Forelimb muscle (tissue), 1 donor: ENCODE measurements at regions not wholly inside any gene's neighbourhood (a gene's known extent, or its start where the extent isn't known, plus 50 kb on each side); places are given as distances from the start of the nearest gene placed in this dataset.
"Not testable (repeated sequence)": the region's sequence is repeated elsewhere in the genome, so short reads cannot be mapped to it uniquely, and the experiment has no call there.

Source experiments
- DNase-seq: peaks from one replicate; pipeline ENCODE4 v3.0.0-alpha.2; 2013; ENCODE audit warnings: low read depth

DNA sequence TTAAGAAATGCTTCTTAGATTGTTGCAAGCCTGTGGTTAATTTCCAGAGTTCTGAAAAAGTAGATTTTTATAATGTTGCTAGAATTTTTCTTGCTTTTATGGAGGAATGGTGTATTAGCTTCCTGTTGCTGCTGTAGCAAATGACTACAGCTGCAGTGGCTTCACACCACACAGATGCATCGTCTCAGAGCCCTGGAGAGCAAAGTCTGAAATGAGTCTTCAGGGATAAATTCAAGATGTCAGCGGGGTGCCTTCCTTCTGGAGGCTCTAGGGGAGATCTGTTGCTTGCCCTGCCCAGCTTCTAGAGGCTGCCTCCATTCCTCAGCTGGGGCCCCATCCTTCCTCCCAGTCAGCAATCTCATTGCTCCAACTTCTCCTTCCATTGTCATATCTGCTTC is 187.8 kb downstream of the ZNF516 start:
- DNase-seq, result no peak

GRCh38 chr18:76306685-76307292 is 188.3 kb downstream of the ZNF516 start:
- no peak for DNase-seq

DNA sequence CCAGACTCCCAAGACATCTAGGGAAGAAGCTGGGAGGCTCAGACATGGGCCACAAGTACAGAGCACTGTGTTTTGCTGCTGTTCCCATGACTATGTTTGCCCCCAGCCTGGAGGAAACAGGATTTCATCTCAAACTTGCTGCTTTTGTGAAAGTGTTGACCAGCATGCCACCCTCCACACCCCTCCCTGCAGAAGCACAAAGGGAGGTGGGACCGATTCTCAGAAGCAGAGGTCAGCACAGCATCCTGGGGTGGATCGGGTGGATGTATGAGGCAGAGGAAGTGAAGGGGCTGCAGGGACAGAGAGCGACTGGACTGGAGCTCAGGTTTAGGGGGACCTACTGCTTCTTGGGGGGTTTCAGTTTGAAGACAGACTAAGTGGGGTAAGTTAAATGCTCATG is 209.2 kb downstream of the ZNF516 start:
- no peak for DNase-seq

GRCh38 chr18:76281565-76281964 is 213.5 kb downstream of the ZNF516 start:
- DNase-seq, result no peak

DNA sequence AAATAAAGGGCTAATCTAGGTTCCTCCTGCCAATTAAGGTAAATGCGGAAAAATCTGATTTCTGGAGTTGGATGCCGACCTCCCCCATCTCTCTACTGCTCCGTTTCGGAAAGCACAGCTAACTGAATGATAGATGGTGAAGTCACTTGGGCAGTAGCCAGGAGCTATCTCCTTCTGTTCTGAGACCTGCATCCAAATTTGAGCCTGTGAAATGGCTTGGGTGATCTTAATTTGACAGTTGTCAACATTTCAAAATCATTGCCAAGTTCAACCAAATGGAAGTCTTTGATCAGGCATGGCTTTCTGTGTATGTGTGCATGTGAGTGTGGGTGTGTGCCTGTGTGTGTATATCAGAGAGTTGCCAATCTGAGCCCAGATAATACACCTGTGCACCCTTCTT is 217.2 kb downstream of the ZNF516 start:
- no peak for DNase-seq

- DNase-seq, result no peak
These were observed 219.2 kb downstream of the ZNF516 start for GRCh38 chr18:76275727-76276313.

GRCh38 chr18:76274468-76275289 is 220.4 kb downstream of the ZNF516 start:
- no peak for DNase-seq

- no peak for DNase-seq
These were observed 221.1 kb downstream of the ZNF516 start for GRCh38 chr18:76273956-76274355.

DNA sequence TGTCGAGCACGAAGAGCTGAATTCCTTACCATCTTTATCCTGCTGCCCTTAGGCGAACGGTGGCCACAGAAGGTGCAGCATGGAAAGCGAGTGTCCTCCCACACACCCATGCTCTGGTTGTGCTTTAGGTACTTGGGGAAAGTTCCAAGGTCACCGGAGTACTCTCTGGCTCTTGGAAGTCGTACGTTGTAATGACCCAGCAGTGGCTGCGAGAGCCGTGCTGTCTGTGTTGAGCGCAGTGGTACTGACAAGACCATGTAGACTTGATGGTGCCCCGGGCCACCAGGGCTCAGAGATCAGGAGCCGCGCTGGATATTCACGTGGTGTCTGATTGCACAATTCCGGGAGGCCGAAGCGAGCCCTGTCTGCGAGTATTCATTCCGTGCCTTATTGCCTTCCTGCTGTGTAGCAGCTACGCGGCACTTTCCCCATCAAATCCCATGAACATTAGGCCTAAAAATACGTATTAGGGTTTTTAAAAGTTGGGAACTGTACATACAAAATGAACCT is 222.0 kb downstream of the ZNF516 start:
- no peak for DNase-seq

DNA sequence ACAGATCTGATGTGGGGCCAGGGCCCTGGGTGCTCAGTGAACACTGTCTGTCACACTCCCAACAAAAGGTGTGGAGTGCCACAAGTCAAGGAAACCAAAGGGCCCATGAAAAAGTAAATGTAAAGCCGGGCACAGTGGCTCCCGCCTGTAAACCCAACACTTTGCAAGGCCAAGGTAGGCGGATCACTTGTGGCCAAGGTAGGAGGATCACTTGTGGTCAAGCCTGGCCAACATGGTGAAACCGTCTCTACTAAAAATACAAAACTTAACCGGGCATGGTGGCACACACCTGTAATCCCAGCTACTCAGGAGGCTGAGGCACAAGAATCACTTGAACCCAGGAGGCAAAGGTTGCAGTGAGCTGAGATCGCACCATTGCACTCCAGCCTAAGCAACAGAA is 227.6 kb downstream of the ZNF516 start:
- DNase-seq, result not testable (repeated sequence)

GRCh38 chr18:76266236-76266991 is 228.6 kb downstream of the ZNF516 start:
- DNase-seq, result no peak

- no peak for DNase-seq
These were observed 229.4 kb downstream of the ZNF516 start for GRCh38 chr18:76265497-76266235.

DNA sequence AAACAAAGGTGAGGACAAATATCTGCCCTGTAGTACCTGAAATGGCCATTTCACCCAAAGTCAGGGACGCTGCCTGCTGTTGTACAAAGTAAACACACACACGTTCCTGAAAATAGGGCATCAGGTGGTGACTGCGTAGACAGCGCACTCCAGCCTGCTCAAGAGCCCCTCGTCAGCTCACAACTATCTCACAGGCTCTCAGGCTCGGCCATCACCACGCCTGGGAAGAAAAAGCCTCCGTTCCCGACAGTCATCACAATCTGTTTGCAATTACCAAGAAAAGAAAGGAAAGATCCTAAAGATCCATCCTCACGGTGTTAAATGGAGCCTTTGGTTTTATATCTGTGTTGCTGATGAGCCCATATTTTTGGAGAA is 230.2 kb downstream of the ZNF516 start:
- no peak for DNase-seq

- no peak for DNase-seq
These were observed 230.7 kb downstream of the ZNF516 start for GRCh38 chr18:76264198-76264875.

DNA sequence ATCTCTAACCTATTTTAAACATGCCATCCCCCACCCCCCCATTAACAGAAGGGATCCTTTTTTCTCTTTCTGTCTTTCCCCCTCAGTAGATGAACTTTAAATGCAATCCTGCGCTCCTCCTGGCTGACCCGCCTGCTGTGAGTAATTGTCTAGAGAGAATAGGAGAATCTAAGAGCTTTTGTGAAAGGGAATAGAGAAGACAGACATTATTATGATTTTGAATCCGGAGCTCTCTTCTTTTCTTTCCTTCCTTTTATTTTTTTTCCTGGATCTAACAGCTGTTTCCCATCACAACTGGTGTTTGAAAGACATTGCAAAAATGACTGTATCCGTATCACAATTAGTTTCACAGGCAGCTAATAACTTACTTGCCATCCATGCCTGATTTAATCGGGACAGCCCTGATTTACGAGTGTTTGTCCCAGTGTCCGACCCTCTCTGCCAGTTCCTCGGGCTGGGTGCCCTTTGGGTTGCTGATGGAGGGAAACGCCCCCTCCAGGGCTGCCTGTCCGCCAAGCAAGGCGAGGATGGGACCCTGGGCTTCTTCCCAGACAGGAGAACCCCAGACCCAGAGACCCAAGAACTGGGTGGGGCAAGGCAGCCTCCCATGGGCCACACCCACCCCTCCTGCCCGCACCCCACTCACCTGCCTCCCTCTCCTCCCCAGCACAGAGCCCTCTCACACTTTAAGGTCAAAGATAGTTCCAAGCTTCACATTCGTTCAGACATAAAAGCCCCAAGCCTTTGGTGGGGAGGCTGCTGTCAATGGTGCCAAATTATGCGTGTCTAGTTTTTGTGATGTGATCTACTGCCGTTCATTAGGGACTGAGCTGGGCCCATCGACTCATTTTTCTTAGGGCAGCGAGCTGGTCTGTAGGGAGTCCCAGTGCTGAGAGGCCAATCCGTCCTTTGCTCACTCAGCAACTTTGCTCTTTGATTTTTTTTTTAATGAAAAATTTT is 231.7 kb downstream of the ZNF516 start:
- DNase-seq, result no peak

GRCh38 chr18:76260941-76261472 is 234.0 kb downstream of the ZNF516 start:
- DNase-seq, result no peak

DNA sequence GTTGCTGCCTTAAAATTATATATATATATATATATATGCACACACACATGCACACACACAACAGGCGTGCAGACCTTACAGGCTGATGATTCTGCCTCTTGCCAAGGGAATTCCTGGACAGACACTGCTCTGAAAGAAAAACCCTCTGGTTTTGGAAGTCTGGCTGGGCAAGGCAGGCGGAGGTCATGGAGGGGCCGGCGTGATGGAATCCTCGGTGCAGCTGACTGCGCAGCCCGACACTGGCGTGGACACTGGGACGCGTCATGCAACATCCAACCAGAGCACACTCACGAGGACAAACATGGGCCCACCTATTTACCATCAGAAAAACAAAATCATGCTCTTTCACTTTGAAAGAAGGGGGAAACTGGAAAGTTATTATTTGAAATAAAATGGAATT is 235.3 kb downstream of the ZNF516 start:
- no peak for DNase-seq

- no peak for DNase-seq
These were observed 235.9 kb downstream of the ZNF516 start for GRCh38 chr18:76259096-76259495.

DNA sequence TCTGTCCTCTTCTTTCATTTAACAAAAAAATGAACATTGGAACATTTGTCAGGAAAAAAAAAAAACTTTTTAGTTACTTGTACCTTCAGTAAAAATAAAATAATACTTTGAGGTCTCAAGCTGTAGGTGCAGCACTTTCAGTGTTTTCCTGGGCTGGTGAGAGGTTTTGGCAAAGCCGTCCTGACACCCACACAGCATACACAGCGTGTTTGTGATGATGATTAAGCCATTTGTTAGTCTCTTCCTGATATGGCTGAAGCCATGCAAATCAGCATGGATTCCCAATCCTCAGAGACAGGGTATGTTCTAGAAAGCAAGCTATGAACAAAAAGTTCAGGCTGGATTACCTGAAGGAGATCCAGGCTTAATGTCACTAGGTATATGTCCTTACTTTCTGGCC is 236.8 kb downstream of the ZNF516 start:
- DNase-seq, result no peak
